GM12872 (cell line): ENCODE measurements at regions not wholly inside any gene's neighbourhood (a gene's known extent, or its start where the extent isn't known, plus 50 kb on each side); places are given as distances from the start of the nearest gene placed in this dataset.

ENCODE experiments used
- TF ChIP-seq, protein P1 (sequence below): IDR thresholded peaks from 3 replicates; pipeline ENCODE4 v1.5.1; 2011; ENCODE audit warnings: low read depth, mild to moderate bottlenecking, low read length, moderate library complexity; ENCODE audit not compliant: insufficient read depth

GRCh38 chr4:181498148-181498547 is 745.1 kb upstream of the TENM3 start:
- TF ChIP-seq, protein P1, sequence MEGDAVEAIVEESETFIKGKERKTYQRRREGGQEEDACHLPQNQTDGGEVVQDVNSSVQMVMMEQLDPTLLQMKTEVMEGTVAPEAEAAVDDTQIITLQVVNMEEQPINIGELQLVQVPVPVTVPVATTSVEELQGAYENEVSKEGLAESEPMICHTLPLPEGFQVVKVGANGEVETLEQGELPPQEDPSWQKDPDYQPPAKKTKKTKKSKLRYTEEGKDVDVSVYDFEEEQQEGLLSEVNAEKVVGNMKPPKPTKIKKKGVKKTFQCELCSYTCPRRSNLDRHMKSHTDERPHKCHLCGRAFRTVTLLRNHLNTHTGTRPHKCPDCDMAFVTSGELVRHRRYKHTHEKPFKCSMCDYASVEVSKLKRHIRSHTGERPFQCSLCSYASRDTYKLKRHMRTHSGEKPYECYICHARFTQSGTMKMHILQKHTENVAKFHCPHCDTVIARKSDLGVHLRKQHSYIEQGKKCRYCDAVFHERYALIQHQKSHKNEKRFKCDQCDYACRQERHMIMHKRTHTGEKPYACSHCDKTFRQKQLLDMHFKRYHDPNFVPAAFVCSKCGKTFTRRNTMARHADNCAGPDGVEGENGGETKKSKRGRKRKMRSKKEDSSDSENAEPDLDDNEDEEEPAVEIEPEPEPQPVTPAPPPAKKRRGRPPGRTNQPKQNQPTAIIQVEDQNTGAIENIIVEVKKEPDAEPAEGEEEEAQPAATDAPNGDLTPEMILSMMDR: no peak

GRCh38 chr4:181502611-181503010 is 740.6 kb upstream of the TENM3 start:
- TF ChIP-seq, protein P1: no peak

DNA sequence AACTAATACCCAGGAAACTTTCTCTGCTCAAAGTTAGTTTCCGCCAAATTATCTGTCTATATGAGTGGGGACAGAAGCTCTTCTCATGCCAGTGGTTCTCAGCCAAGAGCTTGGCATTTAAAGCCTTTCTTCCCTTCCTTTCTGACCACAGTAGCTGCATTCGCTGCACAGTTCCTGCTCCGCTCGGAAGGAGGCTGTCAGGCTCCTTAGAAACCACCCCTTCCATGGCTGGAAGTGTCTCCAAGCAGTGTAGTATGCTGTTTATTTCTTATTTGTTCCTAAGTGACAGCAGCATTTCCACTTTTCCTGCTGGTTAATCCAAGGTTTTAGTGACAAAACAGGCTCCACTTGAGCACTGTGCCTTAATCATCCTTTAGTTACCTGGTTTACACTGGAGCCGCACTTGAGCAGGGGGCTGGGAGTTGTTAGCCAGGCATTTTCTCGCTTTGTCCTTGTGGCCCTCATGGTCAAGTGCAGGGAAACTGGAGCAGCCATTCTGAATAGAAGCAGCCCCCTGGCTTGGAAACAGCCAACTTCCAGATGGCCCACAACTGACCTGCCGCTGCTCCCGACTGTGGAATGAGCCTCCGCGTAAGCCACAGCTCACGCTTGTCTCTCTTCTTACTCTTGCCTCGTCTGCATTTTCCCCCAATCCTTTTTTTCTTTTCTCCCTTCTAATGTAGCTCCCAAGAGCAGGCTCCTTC is 739.4 kb upstream of the TENM3 start:
- TF ChIP-seq, protein P1: no peak

DNA sequence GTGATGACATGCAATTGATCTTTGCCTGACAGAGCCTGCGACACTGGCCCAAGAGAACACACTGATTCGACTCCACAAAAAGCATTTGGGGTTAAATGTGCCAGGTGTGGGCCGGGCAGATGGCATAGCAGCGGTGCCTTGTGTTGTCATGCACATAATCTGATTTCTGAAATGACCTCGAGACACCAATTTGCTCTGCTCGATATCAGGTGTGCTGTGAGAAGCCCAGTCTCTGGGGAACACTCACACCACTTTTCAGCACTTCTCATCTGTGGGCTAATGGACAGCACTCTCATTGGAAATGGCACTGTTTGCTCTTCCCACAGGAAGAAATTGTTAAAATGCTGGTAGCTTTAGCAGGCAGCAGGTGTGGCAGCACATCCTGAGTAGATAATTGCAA is 738.3 kb upstream of the TENM3 start:
- TF ChIP-seq, protein P1: no peak

DNA sequence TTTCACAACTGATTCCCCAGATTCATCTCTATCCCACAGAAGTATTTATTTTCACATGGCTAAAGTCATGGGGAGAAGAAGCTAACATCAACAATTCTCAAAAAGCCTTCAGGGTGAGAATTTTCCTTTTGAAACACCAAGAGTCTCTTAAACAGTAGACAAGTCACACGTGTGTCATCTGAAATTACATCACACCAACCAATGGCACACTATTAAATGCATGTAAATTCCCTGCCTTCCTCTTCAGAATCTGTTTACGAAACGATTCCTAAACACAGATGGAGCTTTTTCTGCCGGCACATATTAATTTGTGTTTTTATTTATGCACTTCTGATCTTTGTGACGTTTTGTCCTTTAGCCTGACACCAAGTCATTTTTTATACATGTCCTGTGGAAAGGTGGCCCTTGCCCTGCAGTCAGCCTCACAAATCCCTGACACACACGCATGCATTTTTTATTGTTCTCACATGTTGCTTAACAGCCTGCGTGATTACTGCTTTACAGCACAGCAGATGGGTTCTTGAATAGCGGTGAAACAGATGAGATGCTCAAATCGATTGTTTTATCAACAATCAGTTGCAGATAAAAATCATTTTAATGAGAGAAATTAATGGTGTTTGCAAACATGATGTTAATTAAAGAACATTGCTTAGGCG is 735.9 kb upstream of the TENM3 start:
- TF ChIP-seq, protein P1: no peak

DNA sequence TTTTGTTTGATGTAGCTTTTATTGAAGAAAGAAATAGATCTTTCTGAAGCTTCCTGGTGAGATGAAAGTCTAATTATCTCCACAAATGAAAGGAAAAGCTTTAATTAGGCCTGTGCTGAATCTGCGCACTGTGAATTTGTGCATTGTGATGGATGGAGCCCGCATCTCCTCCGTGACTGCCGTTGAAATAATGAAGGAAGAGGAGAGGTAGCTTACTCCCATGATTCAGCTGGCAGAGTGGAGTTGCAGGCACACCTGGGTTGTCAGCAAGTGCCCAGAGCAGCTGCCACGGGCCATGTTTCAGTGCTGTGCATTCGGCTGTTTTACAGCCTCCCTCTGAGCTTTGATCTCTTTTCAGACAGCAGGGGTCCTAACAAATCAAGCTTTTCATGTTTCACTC is 735.3 kb upstream of the TENM3 start:
- TF ChIP-seq, protein P1: no peak

DNA sequence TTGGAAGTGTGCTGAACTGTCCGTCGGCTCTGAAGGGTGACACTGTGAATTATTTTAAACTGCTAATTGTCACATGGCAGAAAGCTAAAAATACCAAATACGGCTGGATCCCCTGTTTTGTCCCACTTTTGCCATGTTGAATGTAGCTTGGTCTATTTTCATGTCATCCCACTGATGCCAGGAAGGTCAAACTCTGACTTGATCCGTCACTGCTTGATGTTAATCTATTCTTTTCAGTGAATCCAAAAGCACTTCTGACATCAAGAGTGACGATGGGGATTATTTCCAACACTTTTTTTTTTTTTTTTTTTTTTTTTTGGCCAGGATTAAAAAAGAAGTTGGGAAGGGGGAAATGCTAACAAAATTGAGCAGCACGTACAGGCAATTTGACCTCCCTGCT is 734.6 kb upstream of the TENM3 start:
- TF ChIP-seq, protein P1: no peak
